ENCODE measurements at regions not wholly inside any gene's neighbourhood (a gene's known extent, or its start where the extent isn't known, plus 50 kb on each side); places are given as distances from the start of the nearest gene placed in this dataset.

DNA sequence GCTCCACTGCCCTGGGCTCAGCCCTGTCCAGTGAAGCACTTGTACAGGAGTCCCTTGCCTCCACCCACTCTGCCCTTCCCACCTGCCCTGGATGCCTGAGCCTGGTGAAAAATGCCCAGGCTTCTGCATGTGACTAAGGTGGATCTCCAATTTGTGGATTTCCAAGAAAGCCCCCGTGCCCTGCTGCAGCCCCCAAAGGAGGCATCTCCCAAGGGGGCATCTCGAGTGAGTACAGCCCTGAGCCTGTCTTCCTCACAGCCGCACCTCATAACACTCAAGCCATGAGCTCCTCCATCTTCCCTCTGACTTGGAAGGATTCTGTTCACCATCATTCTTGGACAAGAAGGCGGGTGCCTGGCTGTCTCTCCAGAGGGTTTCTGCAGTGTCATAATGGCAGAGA, 158.0 kb upstream of the PPP1R26 start:
- TF ChIP-seq MAZ (IDR thresholded peaks at IDR 0.05; ENCODE audit: borderline replicate concordance, low read depth, low read length): no peak
- TF ChIP-seq ESRRA (IDR thresholded peaks at IDR 0.05; ENCODE audit: borderline replicate concordance, low read length): no peak
- TF ChIP-seq, protein P1, sequence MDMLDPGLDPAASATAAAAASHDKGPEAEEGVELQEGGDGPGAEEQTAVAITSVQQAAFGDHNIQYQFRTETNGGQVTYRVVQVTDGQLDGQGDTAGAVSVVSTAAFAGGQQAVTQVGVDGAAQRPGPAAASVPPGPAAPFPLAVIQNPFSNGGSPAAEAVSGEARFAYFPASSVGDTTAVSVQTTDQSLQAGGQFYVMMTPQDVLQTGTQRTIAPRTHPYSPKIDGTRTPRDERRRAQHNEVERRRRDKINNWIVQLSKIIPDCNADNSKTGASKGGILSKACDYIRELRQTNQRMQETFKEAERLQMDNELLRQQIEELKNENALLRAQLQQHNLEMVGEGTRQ (IDR thresholded peaks at IDR 0.05): no peak
- TF ChIP-seq EP300 (IDR thresholded peaks at IDR 0.05): no peak
- no peak for TF ChIP-seq POLR2A (IDR thresholded peaks at IDR 0.05; ENCODE audit: low read length)
- TF ChIP-seq, protein P2, sequence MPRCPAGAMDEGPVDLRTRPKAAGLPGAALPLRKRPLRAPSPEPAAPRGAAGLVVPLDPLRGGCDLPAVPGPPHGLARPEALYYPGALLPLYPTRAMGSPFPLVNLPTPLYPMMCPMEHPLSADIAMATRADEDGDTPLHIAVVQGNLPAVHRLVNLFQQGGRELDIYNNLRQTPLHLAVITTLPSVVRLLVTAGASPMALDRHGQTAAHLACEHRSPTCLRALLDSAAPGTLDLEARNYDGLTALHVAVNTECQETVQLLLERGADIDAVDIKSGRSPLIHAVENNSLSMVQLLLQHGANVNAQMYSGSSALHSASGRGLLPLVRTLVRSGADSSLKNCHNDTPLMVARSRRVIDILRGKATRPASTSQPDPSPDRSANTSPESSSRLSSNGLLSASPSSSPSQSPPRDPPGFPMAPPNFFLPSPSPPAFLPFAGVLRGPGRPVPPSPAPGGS (IDR thresholded peaks at IDR 0.05): no peak
- TF ChIP-seq, protein P3, sequence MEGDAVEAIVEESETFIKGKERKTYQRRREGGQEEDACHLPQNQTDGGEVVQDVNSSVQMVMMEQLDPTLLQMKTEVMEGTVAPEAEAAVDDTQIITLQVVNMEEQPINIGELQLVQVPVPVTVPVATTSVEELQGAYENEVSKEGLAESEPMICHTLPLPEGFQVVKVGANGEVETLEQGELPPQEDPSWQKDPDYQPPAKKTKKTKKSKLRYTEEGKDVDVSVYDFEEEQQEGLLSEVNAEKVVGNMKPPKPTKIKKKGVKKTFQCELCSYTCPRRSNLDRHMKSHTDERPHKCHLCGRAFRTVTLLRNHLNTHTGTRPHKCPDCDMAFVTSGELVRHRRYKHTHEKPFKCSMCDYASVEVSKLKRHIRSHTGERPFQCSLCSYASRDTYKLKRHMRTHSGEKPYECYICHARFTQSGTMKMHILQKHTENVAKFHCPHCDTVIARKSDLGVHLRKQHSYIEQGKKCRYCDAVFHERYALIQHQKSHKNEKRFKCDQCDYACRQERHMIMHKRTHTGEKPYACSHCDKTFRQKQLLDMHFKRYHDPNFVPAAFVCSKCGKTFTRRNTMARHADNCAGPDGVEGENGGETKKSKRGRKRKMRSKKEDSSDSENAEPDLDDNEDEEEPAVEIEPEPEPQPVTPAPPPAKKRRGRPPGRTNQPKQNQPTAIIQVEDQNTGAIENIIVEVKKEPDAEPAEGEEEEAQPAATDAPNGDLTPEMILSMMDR (IDR thresholded peaks at IDR 0.05): no peak

All from A549 (cell line).